PC-3 (cell line): ENCODE measurements at regions not wholly inside any gene's neighbourhood (a gene's known extent, or its start where the extent isn't known, plus 50 kb on each side); places are given as distances from the start of the nearest gene placed in this dataset.

ENCODE experiments used
- ATAC-seq: fragments of 200-7000 bp; cut with Tn5 transposase; 2 replicates; pipeline ENCODE4 v1.9.1; 2020; ENCODE audit warnings: mild to moderate bottlenecking, moderate library complexity
- BruUV-seq: library from RNA; stranded (reverse); fragments of 400-500 nt; replicated peaks from 2 replicates; lab custom pipeline; 2021; lab: Mats Ljungman, UMichigan
- CTCF ChIA-PET: fragments of 300-600 bp; sonication (Branson Sonifier 250); formaldehyde crosslinking; loops from one replicate; lab custom pipeline; 2022; ENCODE audit warnings: antibody characterized with exemption; lab: Charles Lee
- POLR2A ChIA-PET: fragments of 300-600 bp; sonication (Branson Sonifier 250); formaldehyde crosslinking; loops from one replicate; lab custom pipeline; 2022; ENCODE audit warnings: antibody characterized with exemption; ENCODE audit not compliant: unreplicated experiment; lab: Charles Lee
- DNase-seq: peaks from one replicate; pipeline ENCODE4 v3.0.0-alpha.2; 2015
- H2AFZ ChIP-seq: fragments of 300-600 bp; sonication (generic); 2 replicates; pipeline ENCODE4 v1.6.0; 2016; ENCODE audit warnings: antibody characterized with exemption, low read length
- H3F3A ChIP-seq: fragments of 300-600 bp; sonication (generic); one replicate; pipeline ENCODE4 v1.6.0; 2017; ENCODE audit warnings: antibody characterized with exemption, low read length, control low read depth, mild to moderate bottlenecking; ENCODE audit not compliant: unreplicated experiment
- H3K27ac ChIP-seq: fragments of 300-600 bp; sonication (generic); 2 replicates; pipeline ENCODE4 v1.5.1; 2016; ENCODE audit warnings: mild to moderate bottlenecking, low read length
- H3K27me3 ChIP-seq: fragments of 300-600 bp; sonication (generic); 2 replicates; pipeline ENCODE4 v1.6.1; 2016; ENCODE audit warnings: low read length, mixed read lengths
- H3K36me3 ChIP-seq: fragments of 300-600 bp; sonication (generic); 2 replicates; pipeline ENCODE4 v1.6.1; 2016; ENCODE audit warnings: low read depth, mixed run types, low read length, mixed read lengths
- H3K4me1 ChIP-seq: fragments of 300-600 bp; sonication (generic); 2 replicates; pipeline ENCODE4 v1.5.1; 2016; ENCODE audit warnings: low read length; ENCODE audit not compliant: insufficient read depth
- H3K4me2 ChIP-seq: fragments of 300-600 bp; sonication (generic); 2 replicates; pipeline ENCODE4 v1.6.0; 2016; ENCODE audit warnings: low read length
- H3K4me3 ChIP-seq: fragments of 300-600 bp; sonication (generic); 2 replicates; pipeline ENCODE4 v1.5.1; 2016; ENCODE audit warnings: mild to moderate bottlenecking, low read length, mixed read lengths
- H3K79me2 ChIP-seq: fragments of 300-600 bp; sonication (generic); 2 replicates; pipeline ENCODE4 v1.6.1; 2017; ENCODE audit warnings: low read length, mixed read lengths
- H3K9ac ChIP-seq: fragments of 300-600 bp; sonication (generic); 2 replicates; pipeline ENCODE4 v1.6.0; 2016; ENCODE audit warnings: mild to moderate bottlenecking, low read length
- H3K9me2 ChIP-seq: fragments of 300-600 bp; sonication (generic); replicated peaks from 2 replicates; pipeline ENCODE4 v1.6.1; 2016; ENCODE audit warnings: mixed run types, low read length, mixed read lengths
- H3K9me3 ChIP-seq: fragments of 300-600 bp; sonication (generic); 2 replicates; pipeline ENCODE4 v1.6.1; 2016; ENCODE audit warnings: low read length, mixed read lengths
- H4K20me1 ChIP-seq: fragments of 300-600 bp; sonication (generic); 2 replicates; pipeline ENCODE4 v1.6.1; 2016; ENCODE audit warnings: low read length, mixed read lengths
- EZH2 ChIP-seq: fragments of 300-600 bp; sonication (generic); IDR thresholded peaks from one replicate; pipeline ENCODE4 v1.6.1; 2017; ENCODE audit warnings: antibody characterized with exemption, mild to moderate bottlenecking, low read length; ENCODE audit not compliant: unreplicated experiment
- EZH2phosphoT487 ChIP-seq: fragments of 300-600 bp; sonication (generic); IDR thresholded peaks from 2 replicates; pipeline ENCODE4 v1.6.1; 2018; ENCODE audit warnings: mild to moderate bottlenecking, antibody characterized with exemption, low read length, borderline replicate concordance
- intact Hi-C: fragments of 100-400 bp; cut with micrococcal nuclease; formaldehyde crosslinking; loops from 2 replicates; pipeline ENCODE4 v1.9.0; 2023
- TF ChIP-seq, protein P1 (sequence below): fragments of 300-600 bp; sonication (generic); conservative IDR thresholded peaks from 2 replicates; pipeline ENCODE4 v1.5.1; 2017; ENCODE audit warnings: antibody characterized with exemption, low read depth, mild to moderate bottlenecking, low read length

DNA sequence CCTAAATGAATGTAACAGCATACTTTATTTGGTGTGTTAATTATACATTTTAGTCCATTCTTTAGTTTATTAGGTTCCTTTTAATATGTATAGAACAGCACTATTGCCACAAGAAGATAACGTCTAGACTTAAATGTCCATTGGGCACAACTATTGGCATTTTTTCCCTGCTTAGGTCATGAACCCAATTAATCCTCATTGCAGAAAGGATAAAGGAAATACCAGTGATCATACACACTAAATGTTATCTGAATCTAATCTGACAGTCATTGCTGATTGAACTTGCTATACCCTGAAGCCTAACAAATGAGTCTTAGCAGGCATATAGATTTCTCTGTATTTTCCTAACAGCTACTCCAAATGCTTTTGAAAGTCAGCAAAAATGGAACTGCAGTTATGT is 2250.0 kb upstream of the AGA start:
- no peaks in the 10 kb centered on the region for H4K20me1 ChIP-seq
- no peak overlapping the region for H2AFZ ChIP-seq
- H3K27me3 ChIP-seq: no peaks in the 10 kb centered on the region
- BruUV-seq: no TSS peak
- no peaks in the 10 kb centered on the region for H3K79me2 ChIP-seq
- no peak overlapping the region for H3K4me3 ChIP-seq
- H3F3A ChIP-seq: no peaks in the 10 kb centered on the region
- no peak for TF ChIP-seq EZH2
- TF ChIP-seq EZH2phosphoT487: no peak
- TF ChIP-seq, protein P1, sequence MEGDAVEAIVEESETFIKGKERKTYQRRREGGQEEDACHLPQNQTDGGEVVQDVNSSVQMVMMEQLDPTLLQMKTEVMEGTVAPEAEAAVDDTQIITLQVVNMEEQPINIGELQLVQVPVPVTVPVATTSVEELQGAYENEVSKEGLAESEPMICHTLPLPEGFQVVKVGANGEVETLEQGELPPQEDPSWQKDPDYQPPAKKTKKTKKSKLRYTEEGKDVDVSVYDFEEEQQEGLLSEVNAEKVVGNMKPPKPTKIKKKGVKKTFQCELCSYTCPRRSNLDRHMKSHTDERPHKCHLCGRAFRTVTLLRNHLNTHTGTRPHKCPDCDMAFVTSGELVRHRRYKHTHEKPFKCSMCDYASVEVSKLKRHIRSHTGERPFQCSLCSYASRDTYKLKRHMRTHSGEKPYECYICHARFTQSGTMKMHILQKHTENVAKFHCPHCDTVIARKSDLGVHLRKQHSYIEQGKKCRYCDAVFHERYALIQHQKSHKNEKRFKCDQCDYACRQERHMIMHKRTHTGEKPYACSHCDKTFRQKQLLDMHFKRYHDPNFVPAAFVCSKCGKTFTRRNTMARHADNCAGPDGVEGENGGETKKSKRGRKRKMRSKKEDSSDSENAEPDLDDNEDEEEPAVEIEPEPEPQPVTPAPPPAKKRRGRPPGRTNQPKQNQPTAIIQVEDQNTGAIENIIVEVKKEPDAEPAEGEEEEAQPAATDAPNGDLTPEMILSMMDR: no peak
- no peak overlapping the region for H3K27ac ChIP-seq
- no peak overlapping the region for H3K4me2 ChIP-seq
- H3K9me2 ChIP-seq: no peaks in the 10 kb centered on the region
- ChIA-PET POLR2A (no interaction called here), CTCF (no interaction called here)
- no peaks in the 10 kb centered on the region for H3K36me3 ChIP-seq
- intact Hi-C loops: no loop called here
- H3K4me1 ChIP-seq: no peaks in the 10 kb centered on the region; the same call in 1 of the 2 replicates
- DNase-seq (peak; percentile 4), ATAC-seq (no peak)
- no peaks in the 10 kb centered on the region for H3K9me3 ChIP-seq
- no peak overlapping the region for H3K9ac ChIP-seq

DNA sequence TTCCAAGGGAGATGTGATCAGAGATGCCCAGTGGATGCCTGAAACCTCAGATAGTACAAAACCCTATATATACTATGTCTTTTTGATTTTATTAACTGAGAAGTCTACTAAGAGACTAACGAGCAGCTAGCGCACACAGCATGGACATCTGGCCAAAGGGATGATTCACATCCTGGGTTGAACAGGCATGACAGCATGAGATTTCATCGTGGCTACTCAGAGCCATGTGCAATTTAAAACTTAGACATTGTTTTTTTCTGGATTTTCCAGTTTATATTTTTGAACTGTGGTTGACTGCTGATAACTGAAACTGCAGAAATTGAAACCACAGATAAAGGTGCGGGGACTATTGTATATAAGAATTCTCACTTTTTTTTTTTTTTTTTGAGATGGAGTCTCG is 2252.9 kb upstream of the AGA start:
- CTCF ChIA-PET: no interaction called here
- no peaks in the 10 kb centered on the region for H3K79me2 ChIP-seq

DNA sequence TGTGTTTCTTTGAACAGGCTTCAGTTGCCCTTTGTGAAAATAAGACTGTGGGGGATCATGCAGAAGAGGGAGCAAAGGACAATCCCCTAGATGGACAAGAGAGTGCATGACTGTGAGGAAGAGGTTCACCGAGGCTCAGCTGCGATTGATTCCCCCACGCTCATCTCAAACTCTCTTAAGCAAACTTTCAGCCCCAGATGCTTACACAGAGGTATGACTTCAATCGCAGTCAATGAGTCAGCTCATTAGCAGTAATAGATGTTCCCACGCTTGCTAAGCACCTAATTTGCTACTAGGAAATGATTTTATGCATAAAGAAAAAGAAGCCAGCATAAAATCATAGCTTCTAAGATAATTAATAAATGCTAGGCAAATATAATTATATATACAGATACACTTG is 2256.1 kb upstream of the AGA start:
- BruUV-seq: no TSS peak
- Histone ChIP-seq H3K9ac (no peak overlapping the region), H3K9me3 (no peaks in the 10 kb centered on the region), H3K4me1 (no peaks in the 10 kb centered on the region), H3K36me3 (no peaks in the 10 kb centered on the region), H4K20me1 (no peaks in the 10 kb centered on the region), H3K4me2 (no peak overlapping the region), H3K79me2 (no peaks in the 10 kb centered on the region), H3K27me3 (no peaks in the 10 kb centered on the region), H3K27ac (no peak overlapping the region), H3F3A (no peaks in the 10 kb centered on the region), H2AFZ (no peak overlapping the region), H3K4me3 (no peak overlapping the region), H3K9me2 (no peaks in the 10 kb centered on the region)
- ATAC-seq (no peak), DNase-seq (no peak)
- no peak for TF ChIP-seq EZH2phosphoT487
- TF ChIP-seq, protein P1: no peak
- TF ChIP-seq EZH2: no peak
- ChIA-PET CTCF (no interaction called here), POLR2A (no interaction called here)
- intact Hi-C loops: no loop called here

More for the DNA sequence above, 2252.9 kb upstream of the AGA start:
- DNase-seq (peak; percentile 66), ATAC-seq (peak; percentile 75)
- Histone ChIP-seq H3K4me2 (no peak overlapping the region), H3K4me3 (no peak overlapping the region), H2AFZ (no peak overlapping the region), H3K9me2 (no peaks in the 10 kb centered on the region), H3K27ac (no peak overlapping the region), H3K9ac (no peak overlapping the region), H3K4me1 (no peaks in the 10 kb centered on the region; the same call in 1 of the 2 replicates), H3K9me3 (no peaks in the 10 kb centered on the region), H3F3A (no peaks in the 10 kb centered on the region), H3K36me3 (no peaks in the 10 kb centered on the region), H3K27me3 (no peaks in the 10 kb centered on the region), H4K20me1 (no peaks in the 10 kb centered on the region)
- BruUV-seq: no TSS peak
- TF ChIP-seq EZH2 (no peak), EZH2phosphoT487 (no peak)
- TF ChIP-seq, protein P1: no peak
- POLR2A ChIA-PET: no interaction called here
- intact Hi-C loops: no loop called here
